ENCODE measurements at regions not wholly inside any gene's neighbourhood (a gene's known extent, or its start where the extent isn't known, plus 50 kb on each side); places are given as distances from the start of the nearest gene placed in this dataset.

GRCh38 chr2:76312236-76312635, 601.5 kb upstream of the GCFC2 start:
- H3K4me3 ChIP-seq: no peak overlapping the region
- H3K36me3 ChIP-seq (ENCODE audit: insufficient read depth in 1 of 2, low read depth in 1 of 2): no peaks in the 10 kb centered on the region
- H3K27me3 ChIP-seq (ENCODE audit: insufficient read depth in 3 of 3, low read length in 2 of 3): no peaks in the 10 kb centered on the region
- no peak overlapping the region for H3K27ac ChIP-seq
- no peaks in the 10 kb centered on the region for H3K9me3 ChIP-seq
- 51 to 72% (median 54%) methylated on average over 4 of the region's 4 CpGs for WGBS, 3 donors
- no peak for ATAC-seq
- no peak for DNase-seq
- TF ChIP-seq, protein P1, sequence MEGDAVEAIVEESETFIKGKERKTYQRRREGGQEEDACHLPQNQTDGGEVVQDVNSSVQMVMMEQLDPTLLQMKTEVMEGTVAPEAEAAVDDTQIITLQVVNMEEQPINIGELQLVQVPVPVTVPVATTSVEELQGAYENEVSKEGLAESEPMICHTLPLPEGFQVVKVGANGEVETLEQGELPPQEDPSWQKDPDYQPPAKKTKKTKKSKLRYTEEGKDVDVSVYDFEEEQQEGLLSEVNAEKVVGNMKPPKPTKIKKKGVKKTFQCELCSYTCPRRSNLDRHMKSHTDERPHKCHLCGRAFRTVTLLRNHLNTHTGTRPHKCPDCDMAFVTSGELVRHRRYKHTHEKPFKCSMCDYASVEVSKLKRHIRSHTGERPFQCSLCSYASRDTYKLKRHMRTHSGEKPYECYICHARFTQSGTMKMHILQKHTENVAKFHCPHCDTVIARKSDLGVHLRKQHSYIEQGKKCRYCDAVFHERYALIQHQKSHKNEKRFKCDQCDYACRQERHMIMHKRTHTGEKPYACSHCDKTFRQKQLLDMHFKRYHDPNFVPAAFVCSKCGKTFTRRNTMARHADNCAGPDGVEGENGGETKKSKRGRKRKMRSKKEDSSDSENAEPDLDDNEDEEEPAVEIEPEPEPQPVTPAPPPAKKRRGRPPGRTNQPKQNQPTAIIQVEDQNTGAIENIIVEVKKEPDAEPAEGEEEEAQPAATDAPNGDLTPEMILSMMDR (IDR thresholded peaks at IDR 0.05): no peak
- intact Hi-C loops (cut with DNase I): no loop called here
- no peaks in the 10 kb centered on the region for H3K4me1 ChIP-seq

GRCh38 chr2:76311728-76312127, 601.0 kb upstream of the GCFC2 start:
- Histone ChIP-seq H3K4me1 (no peaks in the 10 kb centered on the region), H3K9me3 (no peaks in the 10 kb centered on the region), H3K36me3 (ENCODE audit: insufficient read depth in 1 of 2, low read depth in 1 of 2) (no peaks in the 10 kb centered on the region), H3K4me3 (no peak overlapping the region), H3K27me3 (ENCODE audit: insufficient read depth in 3 of 3, low read length in 2 of 3) (no peaks in the 10 kb centered on the region), H3K27ac (no peak overlapping the region)
- WGBS, 3 donors: 66 to 74% (median 72%) methylated on average over 4 of the region's 4 CpGs
- DNase-seq (no peak), ATAC-seq (no peak)
- intact Hi-C loops (cut with DNase I): no loop called here
- TF ChIP-seq, protein P1 (IDR thresholded peaks at IDR 0.05): no peak

- 47 to 50% (median 48%) methylated on average over 2 of the region's 2 CpGs for WGBS, 3 donors
- no peak for DNase-seq
- Histone ChIP-seq H3K4me3 (no peak overlapping the region), H3K27me3 (ENCODE audit: insufficient read depth in 3 of 3, low read length in 2 of 3) (no peaks in the 10 kb centered on the region), H3K27ac (no peak overlapping the region), H3K4me1 (no peaks in the 10 kb centered on the region), H3K36me3 (ENCODE audit: insufficient read depth in 1 of 2, low read depth in 1 of 2) (no peaks in the 10 kb centered on the region), H3K9me3 (no peaks in the 10 kb centered on the region)
- no peak for ATAC-seq
- intact Hi-C loops (cut with DNase I): no loop called here
- TF ChIP-seq, protein P1 (IDR thresholded peaks at IDR 0.05): no peak
Measured at GRCh38 chr2:76310894-76311633, 600.3 kb upstream of the GCFC2 start.

- no peaks in the 10 kb centered on the region for H3K36me3 ChIP-seq (ENCODE audit: insufficient read depth in 1 of 2, low read depth in 1 of 2)
- H3K4me1 ChIP-seq: no peaks in the 10 kb centered on the region
- no peaks in the 10 kb centered on the region for H3K9me3 ChIP-seq
- H3K27ac ChIP-seq: no peak overlapping the region
- intact Hi-C loops (cut with DNase I): no loop called here
- no peaks in the 10 kb centered on the region for H3K27me3 ChIP-seq (ENCODE audit: insufficient read depth in 3 of 3, low read length in 2 of 3)
- DNase-seq (no peak), ATAC-seq (no peak)
- no peak overlapping the region for H3K4me3 ChIP-seq
- TF ChIP-seq, protein P1 (IDR thresholded peaks at IDR 0.05): no peak
Measured at GRCh38 chr2:76307495-76307894, 596.8 kb upstream of the GCFC2 start.

DNA sequence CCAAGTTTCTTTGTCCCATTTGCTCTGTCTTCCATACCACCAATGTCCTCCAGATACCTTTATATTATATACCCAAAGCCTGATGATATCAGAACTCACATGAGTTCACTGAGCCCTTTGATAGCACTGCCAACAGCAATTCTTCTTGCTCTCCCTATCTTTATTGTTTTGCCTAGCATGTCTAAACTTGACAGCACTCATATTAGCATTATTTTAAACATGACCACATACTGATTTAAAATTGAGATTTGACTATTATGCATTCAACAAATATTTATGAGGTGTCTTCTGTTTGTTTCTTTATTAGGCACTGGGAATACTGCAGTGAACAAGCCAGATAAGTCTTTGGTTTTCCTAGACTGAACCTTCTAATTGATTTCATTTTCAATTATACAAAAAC, 587.3 kb upstream of the GCFC2 start:
- DNase-seq: no peak
- H3K4me1 ChIP-seq: no peaks in the 10 kb centered on the region
- intact Hi-C loops (cut with DNase I): no loop called here
- no peak overlapping the region for H3K4me3 ChIP-seq
- no peaks in the 10 kb centered on the region for H3K27me3 ChIP-seq (ENCODE audit: insufficient read depth in 3 of 3, low read length in 2 of 3)
- no peak overlapping the region for H3K27ac ChIP-seq
- no peak for ATAC-seq
- no peaks in the 10 kb centered on the region for H3K36me3 ChIP-seq (ENCODE audit: insufficient read depth in 1 of 2, low read depth in 1 of 2)
- H3K9me3 ChIP-seq: no peaks in the 10 kb centered on the region
- TF ChIP-seq, protein P1 (IDR thresholded peaks at IDR 0.05): no peak
